Epithelial cell of prostate (primary cell): ENCODE measurements at regions not wholly inside any gene's neighbourhood (a gene's known extent, or its start where the extent isn't known, plus 50 kb on each side); places are given as distances from the start of the nearest gene placed in this dataset.

Experiments
- DNase-seq: peaks from one replicate; pipeline ENCODE4 v3.0.0-alpha.2; 2011; ENCODE audit warnings: low read depth, low spot score
- H3K27ac ChIP-seq: fragments of 450-650 bp; 2 replicates; pipeline ENCODE4 v1.5.1; 2017; ENCODE audit warnings: mild to moderate bottlenecking

DNA sequence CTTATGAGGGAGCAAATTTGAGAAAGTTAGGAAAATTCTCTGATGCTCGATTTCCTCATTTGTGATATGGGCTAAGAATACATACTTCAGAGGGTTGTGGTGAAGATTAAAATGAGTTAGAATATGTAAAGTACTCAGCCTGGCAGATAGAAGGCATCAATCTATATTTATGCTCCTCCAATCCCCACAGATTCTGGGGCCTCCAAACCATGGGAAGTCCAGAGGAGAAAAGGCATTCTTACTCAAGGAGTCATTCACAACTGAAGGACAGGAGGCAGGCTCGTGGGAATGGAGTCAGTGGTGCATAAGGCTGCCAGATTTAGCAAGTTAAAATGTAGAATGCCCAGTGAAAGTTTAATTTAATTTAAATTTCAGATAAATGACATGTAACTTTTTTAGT lies 330.0 kb upstream of the POU3F1 start:
- no peak overlapping the region for H3K27ac ChIP-seq
- no peak for DNase-seq

DNA sequence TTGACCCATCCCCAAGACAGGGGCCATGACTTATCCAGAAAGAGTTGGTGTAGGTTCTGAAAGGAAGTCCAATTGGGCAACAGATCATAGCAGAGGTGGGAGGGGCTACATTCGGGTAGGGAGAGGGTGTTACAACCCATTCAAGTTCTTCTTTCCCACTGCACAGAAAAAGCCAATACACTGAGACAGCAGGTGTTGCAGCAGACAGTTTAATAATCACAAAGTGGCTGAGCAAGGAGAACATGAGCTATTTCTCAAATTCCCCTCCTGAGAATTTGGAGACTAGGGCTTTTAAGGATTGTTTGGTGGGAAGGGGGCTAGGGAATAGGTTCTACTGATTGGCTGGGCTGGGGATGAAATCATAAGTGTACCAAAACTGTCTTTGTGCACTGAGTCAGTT lies 328.4 kb upstream of the POU3F1 start:
- H3K27ac ChIP-seq, result no peak overlapping the region
- no peak for DNase-seq

DNA sequence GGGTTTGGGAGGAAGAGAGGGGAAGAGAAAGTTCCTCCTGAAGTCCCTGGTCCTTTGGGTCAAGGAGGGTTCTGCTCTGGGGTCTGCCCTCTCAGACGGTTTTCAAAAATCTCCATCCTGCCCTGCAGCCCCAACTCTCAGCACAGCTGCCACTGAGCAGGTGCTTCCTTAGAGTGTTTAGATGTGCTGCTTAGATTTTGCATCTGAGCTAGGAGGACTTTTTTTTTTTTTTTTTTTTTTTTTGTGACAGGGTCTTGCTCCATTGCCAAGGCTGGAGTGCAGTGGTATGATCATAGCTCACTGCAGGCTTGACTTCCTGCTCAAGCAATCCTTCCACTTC lies 324.9 kb upstream of the POU3F1 start:
- no peak overlapping the region for H3K27ac ChIP-seq
- DNase-seq, result no peak

DNA sequence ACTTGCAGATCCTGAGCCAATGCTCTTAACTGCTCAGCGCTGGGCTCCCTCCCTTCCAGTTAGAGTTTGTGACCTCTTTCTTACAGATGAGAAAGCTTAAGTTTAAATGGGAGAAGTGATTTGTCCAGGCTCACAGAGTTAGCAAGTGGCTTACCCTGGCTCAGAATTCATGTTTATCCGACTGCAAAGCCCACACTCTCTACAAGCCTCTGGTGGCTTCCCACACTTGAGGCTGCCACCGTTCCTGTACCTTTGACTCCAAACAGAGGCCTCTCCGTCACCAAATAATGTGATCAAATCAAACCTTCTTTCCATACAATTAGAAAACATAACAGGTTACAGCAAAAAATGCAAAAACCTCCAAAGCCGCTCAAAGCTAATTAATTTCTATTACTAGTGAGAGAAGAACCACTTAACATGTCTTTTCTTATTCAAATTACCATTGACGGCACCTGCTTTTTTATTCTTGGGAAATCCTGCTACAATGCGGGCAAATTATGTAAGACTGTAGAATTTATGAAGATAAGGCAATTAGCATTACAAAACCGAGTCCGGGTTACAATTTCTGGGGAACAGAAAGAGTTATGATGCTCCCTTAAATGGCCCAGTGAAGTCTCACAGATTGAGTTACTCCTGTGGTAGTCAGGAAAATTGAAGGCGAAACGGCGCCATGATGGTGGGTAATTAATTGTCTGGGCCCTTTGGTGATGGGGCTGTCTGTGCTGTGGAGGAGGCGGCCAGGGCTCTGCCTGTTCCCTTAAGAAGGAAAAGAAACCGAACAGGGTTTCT lies 324.3 kb upstream of the POU3F1 start:
- no peak overlapping the region for H3K27ac ChIP-seq
- DNase-seq, result no peak

DNA sequence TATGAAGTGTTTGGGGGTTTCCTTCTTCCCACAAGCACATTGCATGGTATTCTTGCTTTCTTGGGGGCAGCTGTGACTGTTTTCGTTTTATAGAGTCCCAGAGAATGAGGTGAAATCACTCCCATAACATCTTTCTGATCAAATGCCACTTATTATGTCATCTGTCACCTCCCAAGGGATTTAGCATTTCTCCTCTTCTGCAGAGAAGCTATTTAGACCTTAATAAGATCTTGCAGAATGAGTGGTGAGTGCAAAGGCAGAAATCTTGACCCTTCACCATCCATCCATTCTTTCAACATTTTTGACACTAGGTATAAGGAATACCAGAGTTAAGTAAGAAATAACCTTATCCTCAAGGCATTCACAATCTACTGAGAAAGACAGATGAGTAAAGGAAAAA lies 318.6 kb upstream of the POU3F1 start:
- no peak overlapping the region for H3K27ac ChIP-seq
- no peak for DNase-seq

DNA sequence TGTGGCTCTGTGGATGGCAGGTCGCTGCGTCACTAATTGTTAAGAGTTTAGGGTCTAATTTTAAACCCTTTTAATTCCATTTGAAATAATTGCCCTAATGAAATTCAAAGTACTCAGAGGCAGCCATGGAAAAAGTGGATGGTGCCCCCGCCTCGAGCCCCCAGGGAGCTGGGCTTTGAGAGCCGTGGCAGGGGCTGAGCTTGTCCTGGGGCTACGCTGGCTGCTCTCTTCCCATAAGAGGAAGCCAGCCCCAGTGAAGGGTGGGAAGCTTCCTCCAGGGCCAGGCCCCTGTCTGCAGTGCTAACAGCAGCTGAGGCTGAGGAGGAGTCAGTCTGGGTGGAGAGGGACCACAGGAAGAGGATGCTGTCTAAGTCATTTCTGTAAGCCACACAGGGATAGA lies 315.0 kb upstream of the POU3F1 start:
- no peak overlapping the region for H3K27ac ChIP-seq
- no peak for DNase-seq

DNA sequence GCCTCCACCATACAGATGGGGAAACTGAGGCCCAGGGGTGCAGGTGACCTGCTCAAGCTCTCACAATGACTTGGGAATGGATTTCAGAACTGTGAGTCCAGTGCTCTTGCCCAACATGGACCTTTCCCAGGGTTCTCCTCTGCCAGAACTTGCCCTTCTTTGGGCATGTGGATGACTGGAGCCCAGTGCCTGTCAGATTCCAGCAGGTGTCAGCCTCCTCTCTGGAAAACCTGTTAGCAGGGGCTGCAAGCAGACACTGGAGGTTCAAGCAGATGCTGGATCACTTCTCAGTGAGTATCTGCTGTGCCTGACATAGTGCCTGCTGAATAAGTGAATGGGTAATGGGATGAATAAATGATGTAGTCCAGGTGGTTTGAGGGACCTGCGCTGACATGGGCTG lies 314.2 kb upstream of the POU3F1 start:
- no peak overlapping the region for H3K27ac ChIP-seq
- no peak for DNase-seq

DNA sequence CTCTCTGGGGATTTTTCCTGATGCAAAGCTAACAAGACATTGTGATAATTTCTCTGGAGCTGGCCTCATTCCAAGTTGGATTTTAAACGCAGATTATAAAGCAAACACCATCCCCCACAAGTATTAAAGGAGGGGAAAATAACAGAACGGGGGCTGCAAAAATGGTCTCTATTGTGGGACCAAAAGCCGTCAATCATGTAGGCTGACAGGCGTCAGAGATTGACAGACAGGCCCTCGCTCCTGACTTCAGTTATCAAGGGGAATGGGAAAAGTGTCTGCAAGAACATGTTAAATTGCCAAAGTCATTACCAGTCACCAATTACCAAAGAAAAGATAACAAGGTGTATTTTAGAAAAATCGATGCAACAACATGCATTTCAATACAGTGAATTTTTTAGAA lies 307.4 kb upstream of the POU3F1 start:
- no peak for DNase-seq
- H3K27ac ChIP-seq, result no peak overlapping the region

DNA sequence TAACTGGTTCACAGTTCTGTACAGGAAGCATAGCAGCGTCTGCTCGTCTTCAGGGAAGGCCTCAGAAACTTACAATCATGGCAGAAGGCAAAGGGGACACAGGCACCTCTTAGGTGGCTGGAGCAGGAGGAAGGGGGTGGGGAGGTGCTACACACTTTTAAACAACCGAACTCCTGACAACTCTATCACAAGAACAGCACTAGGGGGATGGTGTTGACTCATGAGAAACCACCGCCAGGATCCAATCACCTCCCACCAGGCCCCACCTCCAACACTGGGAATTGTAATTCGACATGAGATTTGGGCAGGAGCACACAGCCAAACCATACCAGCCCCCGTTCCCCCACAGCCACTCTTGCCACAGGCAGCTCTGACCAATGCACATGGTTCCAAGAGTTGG lies 306.3 kb upstream of the POU3F1 start:
- no peak overlapping the region for H3K27ac ChIP-seq
- DNase-seq, result no peak

DNA sequence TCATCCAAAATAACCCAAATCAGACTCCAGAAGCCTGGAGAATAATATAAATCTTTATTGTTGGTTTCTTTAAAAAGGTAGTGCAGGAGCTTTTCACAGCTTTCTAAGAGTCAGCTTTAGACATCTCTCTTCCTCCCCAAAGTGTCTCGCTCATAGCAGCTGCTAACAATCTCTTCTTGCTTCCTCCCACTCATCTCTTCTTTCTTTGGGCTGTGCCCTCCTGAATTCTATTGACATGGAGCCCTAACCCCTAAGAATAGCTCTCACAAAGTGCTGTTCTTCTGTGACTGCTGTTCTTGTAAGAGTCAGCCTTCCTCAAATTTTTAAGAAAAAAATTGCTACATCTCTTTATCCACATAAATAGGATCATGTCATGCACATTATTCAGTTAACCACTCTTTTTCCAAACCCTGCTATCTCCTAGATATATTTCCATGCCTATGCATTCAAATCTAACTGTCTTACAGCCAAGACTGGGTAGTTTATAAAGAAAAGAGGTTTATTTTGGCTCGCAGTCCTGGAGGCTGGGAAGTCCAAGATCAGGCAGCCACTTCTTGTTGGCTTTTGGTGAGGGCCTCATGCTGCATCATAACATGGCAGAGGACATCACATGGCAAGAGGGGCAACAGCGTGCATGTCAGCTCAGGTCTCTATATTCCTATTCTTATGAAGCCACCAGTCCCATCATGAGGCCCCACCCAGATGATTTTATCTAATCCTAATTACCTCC lies 301.0 kb upstream of the POU3F1 start:
- no peak for DNase-seq

DNA sequence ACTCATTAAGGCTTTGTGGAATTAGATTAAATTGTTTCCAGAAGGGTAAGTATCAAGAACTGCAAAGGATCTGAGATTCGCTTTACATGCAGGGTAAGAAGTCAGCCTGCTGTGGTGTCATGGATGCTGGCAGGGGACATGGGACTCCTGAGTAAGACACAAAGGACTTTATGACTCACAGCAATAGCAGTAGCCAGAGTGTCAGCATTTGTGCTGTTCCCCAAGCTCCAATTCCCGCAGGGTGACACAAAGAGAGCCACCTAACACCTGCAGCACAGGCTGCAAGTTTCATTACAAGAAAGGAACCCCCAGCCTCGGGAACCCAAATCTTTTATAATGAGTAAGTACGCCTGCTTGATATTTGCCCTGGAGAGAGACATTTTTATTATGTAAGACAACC lies 298.1 kb upstream of the POU3F1 start:
- no peak overlapping the region for H3K27ac ChIP-seq
- no peak for DNase-seq

More for the DNA sequence above, 301.0 kb upstream of the POU3F1 start:
- no peak overlapping the region for H3K27ac ChIP-seq

DNA sequence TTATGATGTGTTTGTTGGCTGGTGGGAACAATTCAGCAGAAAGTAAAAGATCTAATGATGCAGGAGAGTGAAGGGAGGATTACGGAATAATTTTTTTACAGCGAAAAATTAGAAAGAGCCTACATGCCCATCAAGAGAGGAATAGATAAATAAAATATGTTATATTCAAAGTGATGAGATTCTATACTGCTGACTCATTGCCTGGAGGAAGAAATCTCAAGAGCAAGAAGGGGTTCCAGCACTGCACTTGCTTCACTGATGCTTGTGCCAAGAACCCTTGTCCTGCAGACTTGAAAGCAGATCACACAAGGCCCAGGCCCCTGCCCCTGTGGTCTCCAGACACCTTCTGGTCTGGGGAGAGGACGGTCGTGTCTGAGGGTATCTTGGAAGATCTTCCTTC lies 295.1 kb upstream of the POU3F1 start:
- no peak overlapping the region for H3K27ac ChIP-seq
- DNase-seq, result no peak

DNA sequence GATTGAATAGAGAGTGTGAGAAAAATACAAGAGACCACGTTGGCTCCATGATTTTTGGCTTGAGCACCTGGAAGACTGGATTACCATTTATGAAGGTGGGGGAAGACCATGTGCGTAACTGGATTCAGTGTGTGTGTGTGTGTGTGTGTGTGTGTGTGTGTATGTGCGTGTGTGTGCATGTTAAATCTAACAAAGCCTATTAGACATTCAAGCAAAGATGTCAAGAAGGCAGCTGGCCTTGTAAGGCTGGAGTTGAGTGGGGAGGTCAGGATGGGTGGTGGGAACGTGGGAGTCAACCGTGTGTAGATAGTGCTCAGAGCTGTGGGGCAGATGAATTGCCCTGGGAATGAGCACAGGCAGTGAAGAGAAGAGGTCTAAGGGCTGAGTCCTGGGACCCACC lies 293.8 kb upstream of the POU3F1 start:
- no peak for DNase-seq
- H3K27ac ChIP-seq, result no peak overlapping the region

DNA sequence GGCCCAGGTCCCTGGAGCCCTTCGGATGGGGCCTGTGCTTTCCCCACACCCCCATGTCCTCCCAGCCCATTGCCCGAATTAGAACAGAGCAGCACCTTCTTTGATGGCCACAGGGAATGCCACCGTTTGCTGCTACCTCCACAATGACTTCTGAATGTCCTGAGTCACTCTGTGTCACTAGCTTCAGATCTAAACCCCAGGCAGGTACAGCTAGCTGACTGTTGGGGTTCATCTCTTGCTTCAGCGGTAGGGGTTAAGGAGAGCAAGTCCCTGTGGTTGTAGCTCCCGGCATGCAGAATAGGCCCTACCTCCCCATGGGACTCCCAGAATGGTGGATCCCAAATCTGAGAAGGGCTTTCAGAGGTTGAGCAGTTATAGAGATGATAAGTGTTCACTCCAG lies 291.1 kb upstream of the POU3F1 start:
- H3K27ac ChIP-seq, result no peak overlapping the region
- DNase-seq, result no peak

DNA sequence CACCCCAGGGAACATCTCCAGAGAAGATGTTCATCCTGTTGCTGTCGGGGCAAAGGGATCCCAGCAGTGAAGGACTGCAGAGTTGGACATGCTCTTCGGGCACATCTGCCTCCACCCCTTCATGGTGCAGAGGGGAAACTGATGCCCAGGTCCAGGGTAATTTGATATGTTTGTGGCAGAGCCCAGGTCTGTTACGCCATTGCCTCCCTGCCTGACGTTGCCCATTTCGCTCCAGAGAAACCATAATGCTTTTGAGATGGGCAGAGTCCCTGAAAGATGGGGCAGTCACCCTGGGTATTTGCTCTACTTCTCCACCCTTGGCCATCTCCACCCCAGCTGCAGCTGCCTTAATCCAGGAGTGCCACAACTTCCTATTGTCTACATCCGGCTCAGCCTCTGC lies 290.4 kb upstream of the POU3F1 start:
- H3K27ac ChIP-seq, result no peak overlapping the region
- no peak for DNase-seq

DNA sequence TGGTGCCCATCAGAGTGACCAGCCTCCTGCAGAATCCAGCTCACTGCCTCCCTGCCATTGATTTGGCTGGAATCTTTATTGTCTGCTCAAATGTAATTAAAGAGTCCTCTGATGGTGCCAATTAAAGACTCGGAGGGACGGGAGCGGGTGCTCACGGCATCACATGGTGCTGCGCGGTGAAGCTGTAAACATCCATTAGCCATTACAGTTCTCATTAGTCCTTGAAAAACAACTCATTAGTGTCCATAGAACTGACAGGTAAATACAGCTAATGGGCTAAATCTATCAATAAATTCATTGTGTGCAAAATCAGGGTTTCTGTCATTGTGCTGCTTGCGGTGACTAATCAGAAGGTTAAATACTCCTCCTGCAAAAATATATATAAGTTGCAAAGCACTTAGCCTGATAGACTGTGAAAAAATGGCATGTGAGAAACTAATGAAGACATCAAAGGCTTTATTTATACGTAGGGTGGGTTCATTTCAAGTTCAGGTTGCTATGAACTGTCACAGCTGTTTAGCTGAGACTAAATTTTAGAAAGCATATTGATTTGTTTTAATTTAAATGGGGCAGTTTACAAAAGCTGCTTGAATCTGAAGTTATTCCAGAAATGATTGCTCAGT lies 289.8 kb upstream of the POU3F1 start:
- DNase-seq, result no peak
- no peak overlapping the region for H3K27ac ChIP-seq

DNA sequence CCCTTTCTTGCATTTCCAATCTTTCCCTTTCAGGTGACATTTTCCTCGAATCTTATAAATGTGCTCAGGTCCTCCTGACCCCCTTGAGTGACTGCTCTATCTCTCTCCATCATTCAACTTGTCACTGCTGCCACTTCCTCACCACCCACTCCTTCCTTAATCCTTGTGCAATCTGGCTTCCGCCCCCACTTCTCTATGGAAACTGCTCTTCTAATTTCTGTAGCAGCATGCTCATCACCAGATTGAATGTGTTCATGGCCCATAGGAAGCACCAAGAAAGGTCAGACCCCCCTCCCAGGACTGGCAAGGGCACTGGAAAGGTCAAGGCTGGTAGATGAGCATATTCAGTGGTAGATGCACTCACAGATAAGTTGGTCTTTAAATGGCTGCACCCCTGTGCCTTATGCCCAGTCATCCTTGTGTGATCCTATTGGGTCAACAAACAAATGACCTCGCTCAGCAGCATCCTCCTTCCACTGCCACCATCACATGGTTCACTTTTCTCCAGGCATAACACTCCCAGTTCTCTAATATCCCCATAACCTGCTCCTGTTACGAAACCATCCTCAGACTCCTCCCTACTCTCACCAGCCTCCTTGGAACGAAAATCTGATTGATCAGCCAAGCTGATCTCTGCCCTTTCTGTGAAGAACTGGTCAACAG lies 288.5 kb upstream of the POU3F1 start:
- no peak for DNase-seq
- H3K27ac ChIP-seq, result no peak overlapping the region

DNA sequence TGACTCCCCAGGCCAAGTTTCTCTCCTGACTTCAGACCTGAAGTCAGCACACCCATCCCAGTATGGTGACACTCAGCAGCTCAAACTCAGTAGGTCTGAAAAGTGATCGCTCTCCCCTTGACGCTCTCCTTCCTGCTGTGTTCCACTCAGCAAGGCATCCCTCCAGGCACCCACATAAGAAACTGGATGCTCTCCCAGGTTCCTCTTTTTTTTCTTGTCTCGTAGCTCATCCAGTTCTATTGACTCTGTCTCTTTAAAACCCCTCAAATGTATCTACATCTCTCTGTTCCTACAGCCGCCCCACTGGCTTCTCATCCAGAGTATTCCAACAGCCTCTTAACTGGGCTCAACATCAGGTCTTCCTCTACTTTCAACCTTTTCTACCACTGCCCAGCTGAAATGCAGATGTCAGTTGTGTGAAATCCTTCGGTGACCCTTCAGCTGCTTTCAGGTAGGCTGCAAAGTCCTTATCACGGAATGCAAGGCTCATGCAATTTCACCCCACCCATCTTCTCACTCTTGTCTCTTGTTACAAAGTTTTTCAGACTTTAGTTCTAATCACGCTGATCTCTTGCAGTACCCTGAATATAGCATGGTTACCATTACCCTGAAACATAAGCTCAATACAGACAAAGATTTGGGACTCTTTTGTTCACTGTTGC lies 286.2 kb upstream of the POU3F1 start:
- DNase-seq, result no peak
- no peak overlapping the region for H3K27ac ChIP-seq

DNA sequence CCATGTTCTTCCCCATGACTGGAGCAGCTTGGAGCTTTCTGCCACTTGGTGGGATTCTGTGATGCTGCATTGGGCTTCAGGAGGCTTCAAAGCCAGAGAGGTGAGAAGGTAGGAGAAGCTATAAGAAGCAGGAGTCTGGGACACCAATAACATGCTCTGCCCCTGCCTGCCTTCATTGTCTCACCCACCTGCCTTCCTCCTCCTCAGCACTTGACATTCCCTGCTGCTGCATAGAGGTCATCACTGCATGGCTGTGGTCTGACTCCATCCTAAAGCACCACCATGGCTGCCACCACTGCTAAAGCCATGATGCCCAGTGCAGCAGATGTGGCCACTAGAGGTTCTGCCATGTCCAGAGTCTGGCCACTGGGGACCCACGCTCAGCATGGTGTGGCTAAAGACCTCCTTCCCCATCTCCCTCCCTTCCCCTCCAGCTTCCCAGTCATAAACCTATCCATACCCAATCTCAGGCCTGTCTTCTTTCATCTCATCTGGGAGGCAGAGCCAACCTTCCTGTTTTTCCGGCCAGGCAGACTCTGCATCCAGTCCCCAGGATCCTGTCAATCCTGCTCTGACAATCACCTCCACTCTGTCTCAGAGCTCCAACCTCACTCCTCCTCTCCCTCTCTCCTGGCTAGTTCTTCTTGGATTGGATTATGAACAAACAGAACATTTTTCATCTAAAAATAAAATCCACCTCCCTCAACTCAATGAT lies 285.1 kb upstream of the POU3F1 start:
- no peak overlapping the region for H3K27ac ChIP-seq
- DNase-seq, result no peak

DNA sequence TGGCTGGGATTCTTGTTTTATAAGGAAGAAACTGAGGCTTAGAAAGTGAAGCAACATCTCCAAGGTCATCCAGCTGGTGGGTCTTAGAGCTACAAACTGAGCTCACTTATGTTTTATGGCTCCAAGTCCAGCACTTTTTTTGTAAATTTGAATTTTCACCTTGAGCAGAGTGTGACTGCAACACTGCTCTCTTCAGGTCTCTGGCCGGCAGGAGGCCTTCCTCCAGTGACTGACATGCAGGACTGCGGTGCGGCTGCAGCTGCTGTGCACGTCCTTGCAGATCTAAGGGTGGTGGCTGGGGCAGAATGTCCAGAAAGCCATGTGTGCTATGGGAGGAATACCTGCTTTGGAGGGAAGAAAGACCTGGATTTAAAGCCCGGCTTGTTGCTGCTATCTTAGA lies 284.2 kb upstream of the POU3F1 start:
- DNase-seq, result no peak
- H3K27ac ChIP-seq, result no peak overlapping the region
